K562 (cell line): ENCODE measurements at regions not wholly inside any gene's neighbourhood (a gene's known extent, or its start where the extent isn't known, plus 50 kb on each side); places are given as distances from the start of the nearest gene placed in this dataset.

Experiments used
- ATAC-seq: fragments of 200-7000 bp; cut with Tn5 transposase; 3 replicates; pipeline ENCODE4 v1.9.1; 2020; ENCODE audit warnings: moderate library complexity
- BruUV-seq: library from RNA; stranded (reverse); fragments of 400-500 nt; replicated peaks from 2 replicates; lab custom pipeline; 2021; lab: Mats Ljungman, UMichigan
- CTCF ChIA-PET: fragments of 300-600 bp; formaldehyde crosslinking; extraction: SDS; loops from one replicate; lab custom pipeline; 2021; ENCODE audit warnings: low intra/inter-chr PET ratio; lab: Yijun Ruan, JAX
- POLR2A ChIA-PET: fragments of 300-600, 350-650 bp; sonication (Branson Sonifier 250); formaldehyde crosslinking; extraction: SDS; loops from one replicate; lab custom pipeline; 2021; ENCODE audit warnings: antibody characterized with exemption, inconsistent platforms; lab: Yijun Ruan, JAX
- DNase-seq, 4 experiments: peaks; one replicate each; pipeline versions ENCODE4 v3.0.0 to v3.0.0-alpha.2; 2011 to 2018; ENCODE audit warnings: low spot score in 3 of 4, mixed read lengths in 3 of 4; ENCODE audit errors: extremely low read depth in 1 of 4
- FAIRE-seq: peaks from 2 replicates; lab custom pipeline; 2011; peaks lifted over from hg19 to GRCh38; lab: Jason Lieb, UNC
- H2AFZ ChIP-seq: 2 replicates; pipeline ENCODE4 v1.6.0; 2011; ENCODE audit warnings: low read depth, low read length, control low read depth, inconsistent platforms
- H3K27ac ChIP-seq: fragments of 200-600 bp; 3 replicates; pipeline ENCODE4 v1.8.0; 2011; ENCODE audit warnings: low read depth, mild to moderate bottlenecking, control low read depth, inconsistent platforms, low read length, moderate library complexity, mixed read lengths; ENCODE audit errors: extremely low read depth
- H3K27me3 ChIP-seq, 2 experiments: fragments of 300-600 bp in 1 of 2; 2 replicates in 1 of 2; 3 replicates in 1 of 2; pipeline versions ENCODE4 v1.6.0 to v1.8.0; 2011; ENCODE audit warnings: inconsistent platforms in 2 of 2, low read length in 2 of 2, mild to moderate bottlenecking in 1 of 2, mixed read lengths in 1 of 2, moderate library complexity in 1 of 2; ENCODE audit not compliant: control insufficient read depth in 2 of 2, insufficient read depth in 2 of 2
- H3K36me3 ChIP-seq: fragments of 300-600 bp; 3 replicates; pipeline ENCODE4 v1.8.0; 2011; ENCODE audit warnings: mild to moderate bottlenecking, low read length, inconsistent platforms; ENCODE audit not compliant: control insufficient read depth, insufficient read depth
- H3K4me1 ChIP-seq, 2 experiments: fragments of 200-600 bp in 1 of 2; replicated peaks in 1 of 2; 2 replicates in 1 of 2; 3 replicates in 1 of 2; pipeline versions ENCODE4 v1.5.1 to v1.8.0; 2011; ENCODE audit warnings: inconsistent platforms in 2 of 2, low read length in 2 of 2, mild to moderate bottlenecking in 1 of 2, mixed read lengths in 1 of 2, moderate library complexity in 1 of 2; ENCODE audit not compliant: control insufficient read depth in 2 of 2, insufficient read depth in 2 of 2
- H3K4me2 ChIP-seq: 2 replicates; pipeline ENCODE4 v1.6.1; 2011; ENCODE audit warnings: low read length, control low read depth, inconsistent platforms, mixed read lengths; ENCODE audit not compliant: insufficient read depth
- H3K4me3 ChIP-seq: fragments of 200-600 bp; sonication (generic), shearing (Covaris generic); 2 replicates; pipeline ENCODE4 v1.5.1; 2016; ENCODE audit warnings: control low read depth, inconsistent platforms
- H3K79me2 ChIP-seq: fragments of 200-600 bp; 3 replicates; pipeline ENCODE4 v1.8.0; 2011; ENCODE audit warnings: low read length, inconsistent platforms; ENCODE audit not compliant: control insufficient read depth, insufficient read depth
- H3K9ac ChIP-seq, 2 experiments: 2 replicates each; pipeline versions ENCODE4 v1.6.0 to v1.6.1; 2011; ENCODE audit warnings: low read depth in 2 of 2, low read length in 2 of 2, control low read depth in 1 of 2, inconsistent platforms in 1 of 2, mild to moderate bottlenecking in 1 of 2, mixed read lengths in 1 of 2; ENCODE audit not compliant: insufficient read depth in 1 of 2
- H3K9me1 ChIP-seq: one replicate; pipeline ENCODE4 v1.6.0; 2011; ENCODE audit warnings: inconsistent platforms, mild to moderate bottlenecking, low read length, moderate library complexity; ENCODE audit not compliant: control insufficient read depth, insufficient read depth
- H3K9me3 ChIP-seq: replicated peaks from 2 replicates; pipeline ENCODE4 v1.5.1; 2011; ENCODE audit warnings: low read depth, low read length, inconsistent platforms; ENCODE audit not compliant: control insufficient read depth, insufficient read depth
- H4K20me1 ChIP-seq: replicated peaks from 2 replicates; pipeline ENCODE4 v1.6.1; 2011; ENCODE audit warnings: low read length, inconsistent platforms, mixed read lengths; ENCODE audit not compliant: control insufficient read depth, insufficient read depth
- BACH1 ChIP-seq: fragments of 200-800 bp; sonication (Bioruptor generic); IDR thresholded peaks from 2 replicates; pipeline ENCODE4 v1.6.1; 2016; ENCODE audit warnings: missing genetic modification characterization, missing compliant biosample characterization
- DACH1 ChIP-seq: fragments of 450-650 bp; IDR thresholded peaks from 2 replicates; pipeline ENCODE4 v1.6.1; 2018; ENCODE audit not compliant: partially characterized antibody
- GATAD2B ChIP-seq: fragments of 450-650 bp; IDR thresholded peaks from 2 replicates; pipeline ENCODE4 v1.6.1; 2017; ENCODE audit warnings: mild to moderate bottlenecking, borderline replicate concordance
- HIVEP1 ChIP-seq: fragments of 250-450 bp; sonication (Bioruptor Pico); IDR thresholded peaks from 2 replicates; pipeline ENCODE4 v1.4.0; 2020; ENCODE audit warnings: mild to moderate bottlenecking
- HNRNPK ChIP-seq: fragments of 200-400 bp; formaldehyde crosslinking; IDR thresholded peaks from one replicate; pipeline ENCODE4 v1.6.1; 2018; ENCODE audit warnings: mild to moderate bottlenecking, low read depth, low read length; ENCODE audit not compliant: poor library complexity, severe bottlenecking
- POLR2AphosphoS2 ChIP-seq: IDR thresholded peaks from 2 replicates; pipeline ENCODE4 v1.6.1; 2012; ENCODE audit warnings: low read length, improper control_type of control experiment
- PRMT5 ChIP-seq: sonication (generic); formaldehyde crosslinking; IDR thresholded peaks from 2 replicates; pipeline ENCODE4 v1.5.0; 2020; ENCODE audit warnings: missing genetic modification reagents
- RCOR1 ChIP-seq, 2 experiments: IDR thresholded peaks; 2 replicates each; pipeline ENCODE4 v1.6.1; 2012; ENCODE audit warnings: low read depth in 2 of 2, low read length in 2 of 2, borderline replicate concordance in 1 of 2, improper control_type of control experiment in 1 of 2
- SMAD4 ChIP-seq: fragments of 250-450 bp; sonication (Bioruptor Pico); conservative IDR thresholded peaks from 2 replicates; pipeline ENCODE4 v1.8.0; 2021; ENCODE audit warnings: inconsistent platforms, mild to moderate bottlenecking, moderate library complexity
- TCF7 ChIP-seq: sonication (generic); IDR thresholded peaks from 2 replicates; pipeline ENCODE4 v1.6.1; 2016; ENCODE audit warnings: antibody characterized with exemption, borderline replicate concordance
- ZNF12 ChIP-seq: sonication (generic); formaldehyde crosslinking; IDR thresholded peaks from 2 replicates; pipeline ENCODE4 v1.4.0; 2020; ENCODE audit warnings: mild to moderate bottlenecking, missing genetic modification reagents
- ZNF316 ChIP-seq: fragments of 450-650 bp; IDR thresholded peaks from 2 replicates; pipeline ENCODE4 v1.6.1; 2016
- WGBS: fragments of 100-300 bp; shearing (Covaris generic); methylation state at CpG from one replicate; pipeline ENCODE4 v1.1.6; 2016; ENCODE audit warnings: low coverage, mixed read lengths; ENCODE audit not compliant: insufficient coverage; ENCODE audit errors: missing lambda C conversion rate; 5-methylcytosine and 5-hydroxymethylcytosine counted together
- in situ Hi-C: fragments of 300-500 bp; cut with MboI; formaldehyde crosslinking; loops from 4 replicates; pipeline ENCODE4 v1.15.0; 2018; ENCODE audit warnings: inconsistent platforms, mixed read lengths
- intact Hi-C: fragments of 100-400 bp; cut with micrococcal nuclease; formaldehyde crosslinking; loops from 2 replicates; pipeline ENCODE4 v1.14.2; 2022
- TF ChIP-seq, protein P1 (sequence below): fragments of 250-450 bp; sonication (Bioruptor Pico); IDR thresholded peaks from 2 replicates; pipeline ENCODE4 v1.4.0; 2020
- TF ChIP-seq, protein P2 (sequence below): sonication (generic); formaldehyde crosslinking; IDR thresholded peaks from 2 replicates; pipeline ENCODE4 v1.8.0; 2022; ENCODE audit warnings: missing genetic modification reagents, mild to moderate bottlenecking, borderline replicate concordance

DNA sequence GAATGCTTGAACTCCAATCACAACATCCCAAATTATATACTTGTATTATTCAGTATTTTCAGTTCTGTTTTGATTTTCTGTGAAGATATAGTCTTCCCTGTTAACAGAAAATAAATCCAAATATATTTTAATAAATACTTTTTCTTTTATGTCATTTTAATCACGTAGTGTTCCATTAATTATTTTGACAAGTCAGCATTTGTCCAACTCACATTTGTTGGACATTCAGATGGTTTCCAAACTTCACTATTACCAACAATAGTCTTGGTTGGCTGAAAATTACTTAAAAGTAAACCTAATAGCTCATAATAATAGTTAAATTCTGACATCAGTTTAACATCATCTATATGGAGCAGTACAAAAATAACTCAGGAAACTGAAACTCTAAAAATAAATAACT is 60.7 kb upstream of the SPANXD start:
- no peak overlapping the region for H3K4me2 ChIP-seq
- ATAC-seq = no peak
- no peak overlapping the region for H2AFZ ChIP-seq
- peaks cover 2% of the 10 kb centered on the region for H3K9me3 ChIP-seq
- intact Hi-C loops = no loop called here
- no peaks in the 10 kb centered on the region for H3K79me2 ChIP-seq
- H3K36me3 ChIP-seq = no peaks in the 10 kb centered on the region
- POLR2A ChIA-PET = no interaction called here
- no peak overlapping the region for H3K4me3 ChIP-seq
- BruUV-seq = no TSS peak
- WGBS = 0% methylated on average over 1 of the region's 1 CpG
- H3K9ac ChIP-seq = no peak overlapping the region
- CTCF ChIA-PET = no interaction called here
- no peak for FAIRE-seq
- DNase-seq = no peak
- no peaks in the 10 kb centered on the region for H3K4me1 ChIP-seq
- peak; percentile 32; the same call in 1 of the 2 replicates for TF ChIP-seq ZNF316
- no peak for TF ChIP-seq HIVEP1
- TF ChIP-seq, all 486 proteins: peak for 1
- Histone ChIP-seq H3K27ac (no peak overlapping the region), H3K27me3 (no peaks in the 10 kb centered on the region), H3K9me1 (no peaks in the 10 kb centered on the region), H4K20me1 (no peaks in the 10 kb centered on the region)
- in situ Hi-C loops = no loop called here

DNA sequence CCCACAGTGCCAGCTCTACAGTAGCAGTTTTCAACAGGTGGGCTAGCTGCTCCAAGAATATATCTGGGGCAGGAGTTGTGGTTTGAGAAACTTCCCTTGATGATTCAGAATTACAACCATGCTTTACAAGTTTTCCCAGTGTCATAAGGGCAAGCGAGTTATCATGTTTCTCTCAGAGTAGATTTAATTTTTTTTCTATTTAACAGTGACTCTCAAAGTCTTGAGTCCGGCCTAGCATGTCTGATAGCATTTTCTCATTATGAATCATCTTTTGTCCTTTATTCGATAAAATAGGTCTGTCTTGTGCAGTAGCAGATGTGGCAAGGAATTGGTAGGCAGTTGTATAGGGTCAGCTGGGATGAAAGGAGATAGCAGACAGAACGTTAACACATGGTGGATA is 62.2 kb upstream of the SPANXD start:
- in situ Hi-C loops (no loop called here), intact Hi-C loops (no loop called here)
- POLR2A ChIA-PET = no interaction called here
- ATAC-seq (no peak), FAIRE-seq (no peak), DNase-seq (no peak)
- CTCF ChIA-PET = no interaction called here
- no TSS peak for BruUV-seq
- Histone ChIP-seq H3K36me3 (no peaks in the 10 kb centered on the region), H3K9ac (no peak overlapping the region), H3K27ac (no peak overlapping the region), H3K79me2 (no peaks in the 10 kb centered on the region), H3K4me1 (no peaks in the 10 kb centered on the region), H3K9me3 (peaks cover 2% of the 10 kb centered on the region), H3K4me3 (no peak overlapping the region), H3K9me1 (no peaks in the 10 kb centered on the region), H3K27me3 (no peaks in the 10 kb centered on the region), H4K20me1 (no peaks in the 10 kb centered on the region), H3K4me2 (no peak overlapping the region), H2AFZ (no peak overlapping the region)
- 0% methylated on average over 4 of the region's 4 CpGs for WGBS
- TF ChIP-seq, protein P1, sequence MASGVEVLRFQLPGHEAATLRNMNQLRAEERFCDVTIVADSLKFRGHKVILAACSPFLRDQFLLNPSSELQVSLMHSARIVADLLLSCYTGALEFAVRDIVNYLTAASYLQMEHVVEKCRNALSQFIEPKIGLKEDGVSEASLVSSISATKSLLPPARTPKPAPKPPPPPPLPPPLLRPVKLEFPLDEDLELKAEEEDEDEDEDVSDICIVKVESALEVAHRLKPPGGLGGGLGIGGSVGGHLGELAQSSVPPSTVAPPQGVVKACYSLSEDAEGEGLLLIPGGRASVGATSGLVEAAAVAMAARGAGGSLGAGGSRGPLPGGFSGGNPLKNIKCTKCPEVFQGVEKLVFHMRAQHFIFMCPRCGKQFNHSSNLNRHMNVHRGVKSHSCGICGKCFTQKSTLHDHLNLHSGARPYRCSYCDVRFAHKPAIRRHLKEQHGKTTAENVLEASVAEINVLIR = no peak
- TF ChIP-seq GATAD2B = no peak
- no peak for TF ChIP-seq SMAD4 (CRISPR knock-in tag)
- TF ChIP-seq PRMT5 (CRISPR knock-in tag) = no peak
- no peak for TF ChIP-seq RCOR1 (IDR thresholded peaks at IDR 0.05; ENCODE audit: borderline replicate concordance in 1 of 2, low read depth in 2 of 2, low read length in 2 of 2)
- TF ChIP-seq, protein P2, sequence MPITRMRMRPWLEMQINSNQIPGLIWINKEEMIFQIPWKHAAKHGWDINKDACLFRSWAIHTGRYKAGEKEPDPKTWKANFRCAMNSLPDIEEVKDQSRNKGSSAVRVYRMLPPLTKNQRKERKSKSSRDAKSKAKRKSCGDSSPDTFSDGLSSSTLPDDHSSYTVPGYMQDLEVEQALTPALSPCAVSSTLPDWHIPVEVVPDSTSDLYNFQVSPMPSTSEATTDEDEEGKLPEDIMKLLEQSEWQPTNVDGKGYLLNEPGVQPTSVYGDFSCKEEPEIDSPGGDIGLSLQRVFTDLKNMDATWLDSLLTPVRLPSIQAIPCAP (CRISPR knock-in tag) = no peak
- TF ChIP-seq BACH1 (tag) = no peak
- no peak for TF ChIP-seq TCF7
- TF ChIP-seq POLR2AphosphoS2 = no peak
- TF ChIP-seq HNRNPK = no peak
- TF ChIP-seq ZNF12 (CRISPR knock-in tag) = no peak
- TF ChIP-seq DACH1 = no peak
